GM21360 (cell line): ENCODE measurements at regions not wholly inside any gene's neighbourhood (a gene's known extent, or its start where the extent isn't known, plus 50 kb on each side); places are given as distances from the start of the nearest gene placed in this dataset.

Experiments
- ATAC-seq: cut with Tn5 transposase; IDR thresholded peaks from one replicate; pipeline ENCODE4 v1.9.1; 2021; ENCODE audit warnings: mild to moderate bottlenecking, moderate library complexity; ENCODE audit not compliant: unreplicated experiment

- ATAC-seq: no peak
These were observed 98.0 kb upstream of the RTL1 start for GRCh38 chr14:101001311-101002069.

GRCh38 chr14:101002738-101003137, 99.2 kb upstream of the RTL1 start:
- no peak for ATAC-seq

DNA sequence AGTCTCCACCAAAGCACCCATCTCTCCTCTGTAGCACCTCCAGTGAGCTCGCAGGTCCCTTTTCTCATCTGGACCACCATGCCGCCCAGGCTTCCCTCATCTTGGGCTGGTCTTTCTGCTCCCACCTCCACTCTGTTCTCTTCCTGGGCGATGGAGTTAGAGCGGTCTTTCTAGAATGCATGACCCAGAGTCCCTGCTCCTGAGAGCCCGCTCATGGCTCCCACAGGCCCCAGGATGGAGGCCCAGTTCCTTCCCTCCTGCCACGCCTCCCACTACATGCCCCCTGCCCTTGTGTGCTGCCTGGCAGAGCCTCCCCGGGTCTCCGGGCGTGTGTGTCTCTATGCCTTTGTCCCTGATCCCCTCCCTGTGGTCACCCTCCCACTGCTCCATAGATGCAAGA, 100.7 kb upstream of the RTL1 start:
- ATAC-seq: no peak

GRCh38 chr14:101004954-101005353, 101.4 kb upstream of the RTL1 start:
- ATAC-seq: no peak

- ATAC-seq: no peak
These were observed 101.9 kb upstream of the RTL1 start for GRCh38 chr14:101005447-101005846.

GRCh38 chr14:101006008-101006407, 102.5 kb upstream of the RTL1 start:
- no peak for ATAC-seq

DNA sequence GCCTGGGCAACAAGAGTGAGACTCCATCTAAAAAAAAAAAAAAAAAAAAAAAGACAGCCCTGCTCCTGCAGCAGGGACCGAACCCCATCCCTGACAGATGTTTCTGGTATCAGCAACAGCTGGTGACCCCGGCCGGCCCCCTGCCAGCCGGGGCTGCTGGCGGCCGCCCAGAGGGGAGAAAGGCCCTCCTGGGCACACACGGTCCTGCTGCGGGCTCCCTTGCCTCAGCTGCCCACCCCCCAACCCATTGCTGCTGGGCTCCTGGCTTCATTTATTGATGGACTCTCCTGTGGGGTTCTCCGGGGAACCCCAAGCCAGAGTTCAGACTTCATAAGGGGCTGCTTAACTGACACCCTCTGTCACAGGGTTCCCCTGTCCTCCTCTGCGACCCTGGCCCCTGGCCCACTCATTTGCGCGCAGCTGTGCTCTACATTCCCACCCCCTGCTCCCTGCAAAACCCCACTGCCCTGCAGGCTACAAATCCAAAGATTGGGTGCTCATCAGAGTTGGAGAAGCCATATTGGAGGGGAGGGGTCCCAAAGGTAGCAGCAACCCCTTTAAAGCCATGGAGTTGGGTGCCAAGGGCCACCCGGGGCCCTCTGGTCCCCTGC, 103.6 kb upstream of the RTL1 start:
- ATAC-seq: no peak

- ATAC-seq: no peak
These were observed 104.2 kb upstream of the RTL1 start for GRCh38 chr14:101007765-101008164.

DNA sequence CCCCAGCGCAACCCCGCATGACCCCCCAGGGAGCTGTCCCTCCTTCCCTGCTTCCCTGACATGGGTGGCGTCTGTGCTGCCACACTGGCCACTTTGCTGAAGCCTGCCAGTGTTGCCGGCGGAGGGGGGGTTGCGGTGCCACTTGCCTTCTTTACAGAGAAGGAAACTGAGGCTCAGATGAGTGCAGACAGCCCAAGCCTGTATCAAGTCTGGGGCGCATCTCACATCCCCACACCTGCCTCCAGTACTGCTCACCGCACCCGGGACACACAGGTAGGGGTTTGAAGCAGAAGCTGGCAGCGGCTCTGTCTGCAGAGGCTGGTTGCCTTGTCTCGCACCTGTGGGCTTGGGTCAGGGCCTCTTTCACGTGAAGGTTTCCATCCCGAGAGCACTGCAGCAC, 104.7 kb upstream of the RTL1 start:
- no peak for ATAC-seq

- no peak for ATAC-seq
These were observed 105.3 kb upstream of the RTL1 start for GRCh38 chr14:101008631-101009336.

DNA sequence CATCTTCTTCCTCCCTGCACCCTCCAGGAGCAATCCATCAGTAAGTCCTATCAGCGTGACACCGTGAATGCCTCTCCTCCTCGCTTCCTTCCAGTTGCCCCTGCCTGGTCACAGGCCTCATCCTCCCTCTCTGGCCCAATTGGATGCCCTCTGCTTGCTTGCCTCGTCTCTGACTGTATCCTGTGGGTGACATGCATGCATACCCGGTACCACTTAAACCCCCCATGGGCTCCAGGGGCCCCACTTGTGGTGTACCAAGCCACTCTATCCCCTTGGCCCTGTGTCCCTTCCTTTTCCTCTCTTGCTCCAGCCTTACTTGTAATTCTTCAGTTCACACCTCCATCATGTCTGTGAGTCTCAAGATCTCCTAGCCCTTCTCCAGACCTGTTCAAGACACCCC, 106.0 kb upstream of the RTL1 start:
- no peak for ATAC-seq

- ATAC-seq: no peak
These were observed 106.8 kb upstream of the RTL1 start for GRCh38 chr14:101010293-101010692.

DNA sequence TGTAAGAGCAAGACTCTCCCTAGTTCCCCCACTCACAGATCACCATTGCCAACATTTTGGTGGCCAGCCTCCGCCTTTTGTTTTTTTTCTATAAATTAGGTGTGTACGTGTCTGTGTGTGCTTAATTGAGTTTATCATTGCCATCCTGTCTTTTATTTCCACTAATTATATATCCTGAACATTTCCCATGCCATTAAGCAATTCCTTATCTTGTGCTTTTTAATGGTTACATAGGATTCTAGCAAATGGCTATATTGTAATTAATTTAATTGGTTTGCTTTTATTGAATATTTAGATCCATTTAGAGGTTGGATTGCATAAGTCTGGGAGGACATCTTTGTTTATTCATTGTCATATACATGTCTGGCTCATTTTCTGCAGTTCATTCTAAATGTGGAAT, 107.3 kb upstream of the RTL1 start:
- no peak for ATAC-seq

DNA sequence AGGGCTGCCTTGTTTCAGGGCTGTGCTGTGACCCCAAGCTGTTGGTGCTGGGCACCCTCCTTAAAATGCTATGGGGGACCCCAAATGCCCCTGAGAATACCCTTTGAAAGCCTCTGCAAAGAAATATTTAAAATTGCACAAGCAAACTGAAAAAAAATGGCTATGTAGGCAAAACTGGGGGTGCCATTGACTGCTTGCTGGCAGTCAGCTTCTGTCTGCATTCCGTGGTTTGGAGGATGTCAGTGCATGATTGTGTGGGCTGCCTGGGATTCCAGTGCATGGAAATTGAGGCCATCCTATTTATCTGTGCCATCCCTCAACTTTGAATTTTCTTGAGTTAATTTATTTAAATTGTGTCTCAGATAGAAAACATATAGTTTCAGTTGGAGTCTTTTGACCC, 113.7 kb upstream of the RTL1 start:
- ATAC-seq: no peak

DNA sequence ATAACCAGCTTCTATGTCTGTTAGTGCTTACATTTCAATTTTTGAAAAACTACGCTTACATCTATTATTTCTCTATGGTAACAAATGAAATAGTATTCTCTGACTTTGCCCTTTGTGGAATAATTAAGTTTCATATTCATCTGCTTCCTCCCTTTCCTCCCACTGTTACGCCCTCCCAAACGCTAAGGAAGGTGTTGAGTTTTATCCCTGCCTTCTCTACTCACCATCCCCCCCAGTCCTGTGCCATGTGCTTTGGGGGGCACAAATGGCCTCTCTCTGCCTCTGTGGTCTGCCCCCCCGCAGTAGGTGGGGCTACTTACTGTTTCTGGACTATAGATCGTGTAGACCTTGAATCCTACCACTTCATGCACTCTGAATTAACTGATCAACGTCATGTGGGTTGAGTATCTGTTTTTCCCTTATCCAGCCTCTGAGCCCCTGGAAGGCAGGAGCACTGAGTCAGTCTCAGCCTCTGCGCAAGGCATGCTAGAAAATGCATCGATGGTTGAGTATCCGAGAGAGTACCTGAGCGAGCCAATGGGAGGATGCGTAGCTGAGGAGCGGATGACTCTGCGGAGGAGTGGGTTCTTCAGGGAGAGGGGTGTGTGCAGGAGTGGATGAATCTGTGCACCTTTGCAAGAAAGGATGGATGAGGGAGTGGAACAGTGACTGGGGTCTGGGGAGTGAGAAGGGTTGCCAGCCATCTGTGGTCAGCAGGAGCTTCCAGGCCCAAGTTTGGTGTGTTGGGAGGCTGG, 114.5 kb upstream of the RTL1 start:
- no peak for ATAC-seq

- no peak for ATAC-seq
These were observed 115.2 kb upstream of the RTL1 start for GRCh38 chr14:101018561-101019290.

- ATAC-seq: no peak
These were observed 116.0 kb upstream of the RTL1 start for GRCh38 chr14:101019541-101019940.

- no peak for ATAC-seq
These were observed 116.6 kb upstream of the RTL1 start for GRCh38 chr14:101019990-101020710.

GRCh38 chr14:101020834-101021370, 117.4 kb upstream of the RTL1 start:
- no peak for ATAC-seq

DNA sequence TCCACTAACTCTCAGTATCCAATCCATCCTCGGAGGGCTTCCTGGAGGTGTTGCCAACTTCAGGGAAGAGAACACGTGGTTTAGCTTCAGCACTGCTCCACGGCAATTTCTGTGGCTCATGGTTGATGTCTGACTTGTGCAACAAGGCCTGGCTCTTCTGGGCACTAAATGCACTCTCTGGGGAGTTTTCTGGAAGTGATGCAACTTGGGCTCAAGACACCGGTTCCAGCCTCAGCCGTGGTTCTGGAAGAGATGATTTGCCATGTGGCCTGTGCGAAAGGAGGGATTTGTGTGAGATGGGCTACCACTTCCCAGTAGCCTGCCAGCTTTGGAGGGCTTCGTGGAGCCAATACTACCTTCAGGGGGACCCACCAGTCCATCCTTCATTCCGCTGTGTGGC, 118.6 kb upstream of the RTL1 start:
- ATAC-seq: no peak
